C4-2B (cell line): ENCODE measurements at regions not wholly inside any gene's neighbourhood (a gene's known extent, or its start where the extent isn't known, plus 50 kb on each side); places are given as distances from the start of the nearest gene placed in this dataset.

Experiments used
- ZFX ChIP-seq: fragments of 450-650 bp; IDR thresholded peaks from 2 replicates; pipeline ENCODE4 v1.6.1; 2017
- TF ChIP-seq, protein P1 (sequence below): fragments of 450-650 bp; conservative IDR thresholded peaks from 2 replicates; pipeline ENCODE4 v1.5.1; 2017; ENCODE audit warnings: mild to moderate bottlenecking

DNA sequence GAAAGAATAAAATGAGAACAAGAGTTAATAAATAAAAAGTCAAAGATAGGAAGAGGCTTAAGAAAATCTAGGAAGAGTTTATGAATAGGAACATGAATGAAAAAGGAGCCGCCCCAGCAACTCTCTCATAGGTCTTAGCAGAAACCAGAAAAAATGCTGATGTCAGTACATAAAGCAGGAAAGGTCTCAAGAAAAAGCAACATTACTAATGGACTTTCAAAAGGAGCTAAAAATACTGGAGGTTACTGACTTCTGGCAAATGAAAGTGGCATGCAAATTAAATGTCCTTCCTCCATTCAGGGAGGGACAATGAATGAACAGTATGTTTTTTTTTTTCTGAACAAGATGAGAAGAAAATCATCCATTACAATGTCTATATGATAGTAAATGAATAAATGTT is 387.6 kb downstream of the BRINP2 start:
- TF ChIP-seq, protein P1, sequence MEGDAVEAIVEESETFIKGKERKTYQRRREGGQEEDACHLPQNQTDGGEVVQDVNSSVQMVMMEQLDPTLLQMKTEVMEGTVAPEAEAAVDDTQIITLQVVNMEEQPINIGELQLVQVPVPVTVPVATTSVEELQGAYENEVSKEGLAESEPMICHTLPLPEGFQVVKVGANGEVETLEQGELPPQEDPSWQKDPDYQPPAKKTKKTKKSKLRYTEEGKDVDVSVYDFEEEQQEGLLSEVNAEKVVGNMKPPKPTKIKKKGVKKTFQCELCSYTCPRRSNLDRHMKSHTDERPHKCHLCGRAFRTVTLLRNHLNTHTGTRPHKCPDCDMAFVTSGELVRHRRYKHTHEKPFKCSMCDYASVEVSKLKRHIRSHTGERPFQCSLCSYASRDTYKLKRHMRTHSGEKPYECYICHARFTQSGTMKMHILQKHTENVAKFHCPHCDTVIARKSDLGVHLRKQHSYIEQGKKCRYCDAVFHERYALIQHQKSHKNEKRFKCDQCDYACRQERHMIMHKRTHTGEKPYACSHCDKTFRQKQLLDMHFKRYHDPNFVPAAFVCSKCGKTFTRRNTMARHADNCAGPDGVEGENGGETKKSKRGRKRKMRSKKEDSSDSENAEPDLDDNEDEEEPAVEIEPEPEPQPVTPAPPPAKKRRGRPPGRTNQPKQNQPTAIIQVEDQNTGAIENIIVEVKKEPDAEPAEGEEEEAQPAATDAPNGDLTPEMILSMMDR: no peak
- no peak for TF ChIP-seq ZFX
